GM21367 (cell line): ENCODE measurements at regions not wholly inside any gene's neighbourhood (a gene's known extent, or its start where the extent isn't known, plus 50 kb on each side); places are given as distances from the start of the nearest gene placed in this dataset.

Experiments
- ATAC-seq: cut with Tn5 transposase; IDR thresholded peaks from one replicate; pipeline ENCODE4 v1.9.1; 2021; ENCODE audit not compliant: unreplicated experiment

GRCh38 chr12:76259660-76260389, 88.4 kb downstream of the BBS10 start:
- ATAC-seq: no peak

GRCh38 chr12:76259106-76259505, 89.1 kb downstream of the BBS10 start:
- no peak for ATAC-seq

GRCh38 chr12:76256904-76257303, 91.3 kb downstream of the BBS10 start:
- ATAC-seq: no peak

- no peak for ATAC-seq
These were observed 91.9 kb downstream of the BBS10 start for GRCh38 chr12:76256321-76256720.

GRCh38 chr12:76255692-76256091, 92.5 kb downstream of the BBS10 start:
- ATAC-seq: no peak

- ATAC-seq: no peak
These were observed 92.9 kb downstream of the BBS10 start for GRCh38 chr12:76255281-76255680.

- ATAC-seq: no peak
These were observed 96.2 kb downstream of the BBS10 start for GRCh38 chr12:76252031-76252430.

- no peak for ATAC-seq
These were observed 98.0 kb downstream of the BBS10 start for GRCh38 chr12:76250256-76250655.

GRCh38 chr12:76249501-76249900, 98.7 kb downstream of the BBS10 start:
- ATAC-seq: no peak

- no peak for ATAC-seq
These were observed 100.2 kb downstream of the BBS10 start for GRCh38 chr12:76247992-76248391.

- ATAC-seq: no peak
These were observed 101.1 kb downstream of the BBS10 start for GRCh38 chr12:76247026-76247646.

- no peak for ATAC-seq
These were observed 101.6 kb downstream of the BBS10 start for GRCh38 chr12:76246611-76247010.

- ATAC-seq: no peak
These were observed 103.9 kb downstream of the BBS10 start for GRCh38 chr12:76244300-76244699.

GRCh38 chr12:76242813-76243550, 105.2 kb downstream of the BBS10 start:
- ATAC-seq: no peak

GRCh38 chr12:76241371-76241770, 106.8 kb downstream of the BBS10 start:
- ATAC-seq: no peak

- no peak for ATAC-seq
These were observed 107.9 kb downstream of the BBS10 start for GRCh38 chr12:76240281-76240680.

GRCh38 chr12:76238688-76239087, 109.5 kb downstream of the BBS10 start:
- no peak for ATAC-seq

- ATAC-seq: no peak
These were observed 111.0 kb downstream of the BBS10 start for GRCh38 chr12:76237086-76237701.

- no peak for ATAC-seq
These were observed 111.6 kb downstream of the BBS10 start for GRCh38 chr12:76236640-76237039.

- no peak for ATAC-seq
These were observed 113.5 kb downstream of the BBS10 start for GRCh38 chr12:76234741-76235140.

- ATAC-seq: no peak
These were observed 116.2 kb downstream of the BBS10 start for GRCh38 chr12:76232013-76232412.

GRCh38 chr12:76226956-76227355, 121.3 kb downstream of the BBS10 start:
- no peak for ATAC-seq
